GM12878 (cell line): ENCODE measurements at regions not wholly inside any gene's neighbourhood (a gene's known extent, or its start where the extent isn't known, plus 50 kb on each side); places are given as distances from the start of the nearest gene placed in this dataset.

Experiments used
- ATAC-seq: fragments of 200-7000 bp; cut with Tn5 transposase; 3 replicates; pipeline ENCODE4 v1.9.1; 2020; ENCODE audit warnings: mild to moderate bottlenecking, moderate library complexity
- BruUV-seq: library from RNA; stranded (reverse); fragments of 400-500 nt; replicated peaks from 2 replicates; lab custom pipeline; 2021; lab: Mats Ljungman, UMichigan
- CTCF ChIA-PET: fragments of 300-600 bp; sonication (Branson Sonifier 250); formaldehyde crosslinking; extraction: SDS; loops from one replicate; lab custom pipeline; 2021; ENCODE audit warnings: inconsistent platforms; lab: Yijun Ruan, JAX
- POLR2A ChIA-PET: fragments of 350-600 bp; formaldehyde crosslinking; extraction: SDS; loops from one replicate; lab custom pipeline; 2021; ENCODE audit warnings: inconsistent platforms; lab: Charles Lee
- RAD21 ChIA-PET: fragments of 300-600 bp; sonication (Branson Sonifier 250); formaldehyde crosslinking; loops from one replicate; lab custom pipeline; 2023; ENCODE audit warnings: antibody characterized with exemption; ENCODE audit not compliant: unreplicated experiment; lab: Charles Lee
- SMC1A ChIA-PET: fragments of 300-600 bp; sonication (Branson Sonifier 250); formaldehyde crosslinking; loops from one replicate; lab custom pipeline; 2023; ENCODE audit not compliant: unreplicated experiment, uncharacterized antibody; lab: Charles Lee
- DNase-seq: peaks from one replicate; pipeline ENCODE4 v3.0.0-alpha.2; 2011; ENCODE audit warnings: low read depth, low spot score
- FAIRE-seq: peaks from 3 replicates; lab custom pipeline; 2011; peaks lifted over from hg19 to GRCh38; lab: Jason Lieb, UNC
- H2AFZ ChIP-seq: 2 replicates; pipeline ENCODE4 v1.6.0; 2011; ENCODE audit warnings: low read depth, low read length, control low read depth; ENCODE audit not compliant: control insufficient read depth
- H3K27ac ChIP-seq: 2 replicates; pipeline ENCODE4 v1.5.1; 2011; ENCODE audit warnings: control low read depth; ENCODE audit not compliant: control insufficient read depth, insufficient read depth
- H3K27me3 ChIP-seq, 2 experiments: replicated peaks in 1 of 2; 2 replicates each; pipeline versions ENCODE4 v1.6.0 to v1.6.1; 2011; ENCODE audit warnings: low read length in 1 of 2; ENCODE audit not compliant: control insufficient read depth in 2 of 2, insufficient read depth in 2 of 2
- H3K36me3 ChIP-seq, 2 experiments: 2 replicates each; pipeline ENCODE4 v1.5.1; 2011; ENCODE audit warnings: low read length in 1 of 2; ENCODE audit not compliant: control insufficient read depth in 2 of 2, insufficient read depth in 2 of 2
- H3K4me1 ChIP-seq: 2 replicates; pipeline ENCODE4 v1.6.1; 2011; ENCODE audit warnings: mild to moderate bottlenecking, low read length, moderate library complexity, mixed read lengths; ENCODE audit not compliant: control insufficient read depth, insufficient read depth
- H3K4me2 ChIP-seq: 2 replicates; pipeline ENCODE4 v1.6.0; 2011; ENCODE audit warnings: control low read depth; ENCODE audit not compliant: control insufficient read depth, insufficient read depth
- H3K4me3 ChIP-seq: fragments of 200-600 bp; sonication (generic); 2 replicates; pipeline ENCODE4 v1.5.1; 2016
- H3K79me2 ChIP-seq: 2 replicates; pipeline ENCODE4 v1.6.0; 2011; ENCODE audit warnings: low read length; ENCODE audit not compliant: control insufficient read depth, insufficient read depth
- H3K9ac ChIP-seq: 2 replicates; pipeline ENCODE4 v1.8.0; 2011; ENCODE audit warnings: low read length, control low read depth, mixed read lengths; ENCODE audit not compliant: control insufficient read depth, insufficient read depth
- H3K9me3 ChIP-seq: replicated peaks from 3 replicates; pipeline ENCODE4 v1.5.1; 2011; ENCODE audit warnings: mild to moderate bottlenecking, low read length; ENCODE audit not compliant: control insufficient read depth, insufficient read depth
- H4K20me1 ChIP-seq: 2 replicates; pipeline ENCODE4 v1.6.0; 2011; ENCODE audit not compliant: control insufficient read depth, insufficient read depth
- ATF7 ChIP-seq: fragments of 450-650 bp; IDR thresholded peaks from 2 replicates; pipeline ENCODE4 v1.6.1; 2016; ENCODE audit warnings: low read depth, mild to moderate bottlenecking
- BCL11A ChIP-seq: IDR thresholded peaks from 2 replicates; pipeline ENCODE4 v1.6.1; 2011; ENCODE audit warnings: low read depth, low read length
- CHD4 ChIP-seq: fragments of 200-600 bp; sonication (generic); IDR thresholded peaks from 2 replicates; pipeline ENCODE4 v1.6.1; 2016; ENCODE audit warnings: mild to moderate bottlenecking
- EGR1 ChIP-seq, 2 experiments: IDR thresholded peaks; 1 replicate in 1 of 2; 2 replicates in 1 of 2; pipeline ENCODE4 v1.6.1; 2011 to 2012; ENCODE audit warnings: low read depth in 2 of 2, low read length in 2 of 2, borderline replicate concordance in 1 of 2, mild to moderate bottlenecking in 1 of 2, moderate library complexity in 1 of 2
- JUND ChIP-seq: IDR thresholded peaks from 2 replicates; pipeline ENCODE4 v1.6.1; 2012; ENCODE audit warnings: low read depth, mild to moderate bottlenecking, low read length, improper control_type of control experiment, moderate library complexity
- KDM1A ChIP-seq: fragments of 200-600 bp; sonication (generic); IDR thresholded peaks from 2 replicates; pipeline ENCODE4 v1.6.1; 2016; ENCODE audit warnings: borderline replicate concordance
- MXI1 ChIP-seq: fragments of 150-350 bp; IDR thresholded peaks from 2 replicates; pipeline ENCODE4 v1.6.1; 2011; ENCODE audit warnings: low read depth, mild to moderate bottlenecking, inconsistent platforms, low read length, improper control_type of control experiment
- NFYA ChIP-seq: IDR thresholded peaks from 2 replicates; pipeline ENCODE4 v1.6.1; 2011; ENCODE audit warnings: low read depth, mild to moderate bottlenecking, low read length, improper control_type of control experiment, borderline replicate concordance
- POLR2AphosphoS2 ChIP-seq: IDR thresholded peaks from 2 replicates; pipeline ENCODE4 v1.6.1; 2011; ENCODE audit warnings: low read depth, mild to moderate bottlenecking, low read length, improper control_type of control experiment, moderate library complexity
- POLR2AphosphoS5 ChIP-seq: IDR thresholded peaks from 2 replicates; pipeline ENCODE4 v1.6.1; 2011; ENCODE audit warnings: mild to moderate bottlenecking, low read length, inconsistent platforms
- SIX5 ChIP-seq: IDR thresholded peaks from 2 replicates; pipeline ENCODE4 v1.6.1; 2011; ENCODE audit warnings: mild to moderate bottlenecking, low read depth, low read length, moderate library complexity; ENCODE audit not compliant: severe bottlenecking
- TBL1XR1 ChIP-seq: IDR thresholded peaks from 2 replicates; pipeline ENCODE4 v1.6.1; 2012; ENCODE audit warnings: low read depth, low read length, improper control_type of control experiment
- YY1 ChIP-seq: IDR thresholded peaks from 2 replicates; pipeline ENCODE4 v1.6.1; 2011; ENCODE audit warnings: low read depth, mild to moderate bottlenecking, low read length
- ZNF207 ChIP-seq: fragments of 450-650 bp; IDR thresholded peaks from 2 replicates; pipeline ENCODE4 v1.6.1; 2014; ENCODE audit warnings: antibody characterized with exemption, mild to moderate bottlenecking, borderline replicate concordance
- ZNF384 ChIP-seq: IDR thresholded peaks from 2 replicates; pipeline ENCODE4 v1.6.1; 2012; ENCODE audit warnings: low read depth, mild to moderate bottlenecking, low read length, improper control_type of control experiment, borderline replicate concordance
- WGBS: methylation state at CpG from one replicate; pipeline ENCODE4 v1.1.6; 2016; ENCODE audit warnings: low lambda C conversion rate; ENCODE audit not compliant: insufficient replicate concordance, insufficient coverage; ENCODE audit errors: missing lambda C conversion rate; 5-methylcytosine and 5-hydroxymethylcytosine counted together
- in situ Hi-C: fragments of 300-500 bp; cut with MboI; formaldehyde crosslinking; loops from 9 replicates; pipeline ENCODE4 v1.14.3; 2018; ENCODE audit warnings: mixed read lengths
- intact Hi-C: fragments of 100-400 bp; cut with micrococcal nuclease; formaldehyde crosslinking; loops from one replicate; pipeline ENCODE4 v1.14.2; 2022; ENCODE audit not compliant: unreplicated experiment
- TF ChIP-seq, protein P1 (sequence below): fragments of 450-650 bp; IDR thresholded peaks from 2 replicates; pipeline ENCODE4 v1.6.1; 2017; ENCODE audit warnings: borderline replicate concordance
- TF ChIP-seq, protein P2 (sequence below): fragments of 450-650 bp; IDR thresholded peaks from 2 replicates; pipeline ENCODE4 v1.6.1; 2014; ENCODE audit warnings: mild to moderate bottlenecking

DNA sequence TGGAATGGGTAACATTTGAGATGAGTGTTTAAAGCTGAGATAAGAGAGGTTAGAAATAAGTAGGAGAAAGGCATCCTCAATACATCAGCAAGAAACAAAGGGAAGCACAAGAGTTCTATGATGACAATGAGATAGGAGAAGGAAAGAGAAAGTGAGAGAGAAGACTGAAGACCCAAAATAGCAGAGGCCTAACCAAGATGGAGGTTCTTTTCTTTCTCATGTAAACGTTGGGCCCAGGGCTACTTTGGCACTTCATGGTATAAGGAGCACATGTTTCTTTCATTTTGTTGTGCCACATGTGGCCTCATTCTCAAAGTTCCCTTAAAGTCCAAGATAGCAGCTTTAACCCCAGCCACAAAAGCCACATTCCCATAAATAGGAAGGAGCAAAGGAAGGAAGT lies 120.5 kb upstream of the RMST start:
- CTCF ChIA-PET, result no interaction called here
- Histone ChIP-seq H3K4me2 (no peak overlapping the region), H3K36me3 (no peaks in the 10 kb centered on the region), H3K4me1 (no peaks in the 10 kb centered on the region; the same call in 1 of the 2 replicates), H3K27ac (no peak overlapping the region), H3K27me3 (no peaks in the 10 kb centered on the region), H4K20me1 (no peaks in the 10 kb centered on the region), H3K9ac (no peak overlapping the region), H3K9me3 (no peaks in the 10 kb centered on the region), H2AFZ (peak overlapping the region; percentile 74), H3K4me3 (no peak overlapping the region), H3K79me2 (no peaks in the 10 kb centered on the region)
- POLR2A ChIA-PET, result no interaction called here
- RAD21 ChIA-PET, result no interaction called here
- ATAC-seq, result no peak
- DNase-seq, result no peak
- SMC1A ChIA-PET, result no interaction called here
- FAIRE-seq, result no peak
- WGBS, result 7% methylated on average over 1 of the region's 1 CpG
- BruUV-seq, result no TSS peak
- TF ChIP-seq, protein P1, sequence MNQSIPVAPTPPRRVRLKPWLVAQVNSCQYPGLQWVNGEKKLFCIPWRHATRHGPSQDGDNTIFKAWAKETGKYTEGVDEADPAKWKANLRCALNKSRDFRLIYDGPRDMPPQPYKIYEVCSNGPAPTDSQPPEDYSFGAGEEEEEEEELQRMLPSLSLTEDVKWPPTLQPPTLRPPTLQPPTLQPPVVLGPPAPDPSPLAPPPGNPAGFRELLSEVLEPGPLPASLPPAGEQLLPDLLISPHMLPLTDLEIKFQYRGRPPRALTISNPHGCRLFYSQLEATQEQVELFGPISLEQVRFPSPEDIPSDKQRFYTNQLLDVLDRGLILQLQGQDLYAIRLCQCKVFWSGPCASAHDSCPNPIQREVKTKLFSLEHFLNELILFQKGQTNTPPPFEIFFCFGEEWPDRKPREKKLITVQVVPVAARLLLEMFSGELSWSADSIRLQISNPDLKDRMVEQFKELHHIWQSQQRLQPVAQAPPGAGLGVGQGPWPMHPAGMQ, result no peak
- TF ChIP-seq ATF7 (no peak), YY1 (0 out of 2 replicates have a peak, but pooled peaks have one; percentile 53)
- intact Hi-C loops, result no loop called here
- in situ Hi-C loops, result no loop called here

DNA sequence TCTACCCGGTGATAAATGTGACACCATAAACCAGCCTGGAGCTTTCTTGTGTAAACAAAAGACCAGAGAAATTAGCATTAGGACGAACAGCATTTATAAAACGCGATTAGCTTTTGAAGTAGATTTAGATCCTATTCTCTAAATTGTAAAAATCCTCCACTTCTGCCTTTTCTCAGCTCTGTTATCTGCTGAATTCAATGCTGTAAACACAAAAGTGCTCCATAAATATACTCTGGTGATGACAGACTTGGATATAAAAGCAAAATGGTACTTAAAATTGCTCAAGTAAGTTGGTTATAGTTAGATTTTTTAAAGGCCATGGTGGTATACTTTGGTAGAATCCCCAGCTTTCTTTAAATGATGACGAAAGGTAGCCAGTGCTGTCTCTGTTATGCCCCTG lies 114.6 kb upstream of the RMST start:
- RAD21 ChIA-PET, result no interaction called here
- Histone ChIP-seq H3K4me2 (no peak overlapping the region), H2AFZ (no peak overlapping the region), H3K4me1 (no peaks in the 10 kb centered on the region), H3K4me3 (no peak overlapping the region), H3K9ac (no peak overlapping the region), H4K20me1 (no peaks in the 10 kb centered on the region), H3K79me2 (no peaks in the 10 kb centered on the region), H3K27ac (no peak overlapping the region), H3K9me3 (no peaks in the 10 kb centered on the region), H3K36me3 (no peaks in the 10 kb centered on the region), H3K27me3 (no peaks in the 10 kb centered on the region)
- no peak for DNase-seq
- SMC1A ChIA-PET, result no interaction called here
- no peak for ATAC-seq
- TF ChIP-seq SIX5 (no peak), TBL1XR1 (no peak), CHD4 (no peak), ZNF207 (no peak), BCL11A (no peak), NFYA (no peak), ZNF384 (no peak), KDM1A (no peak), MXI1 (no peak), EGR1 (IDR thresholded peaks at IDR 0.05; ENCODE audit: borderline replicate concordance in 1 of 2, low read depth in 2 of 2, low read length in 2 of 2) (no peak), POLR2AphosphoS2 (no peak), POLR2AphosphoS5 (no peak), JUND (no peak)
- TF ChIP-seq, protein P2, sequence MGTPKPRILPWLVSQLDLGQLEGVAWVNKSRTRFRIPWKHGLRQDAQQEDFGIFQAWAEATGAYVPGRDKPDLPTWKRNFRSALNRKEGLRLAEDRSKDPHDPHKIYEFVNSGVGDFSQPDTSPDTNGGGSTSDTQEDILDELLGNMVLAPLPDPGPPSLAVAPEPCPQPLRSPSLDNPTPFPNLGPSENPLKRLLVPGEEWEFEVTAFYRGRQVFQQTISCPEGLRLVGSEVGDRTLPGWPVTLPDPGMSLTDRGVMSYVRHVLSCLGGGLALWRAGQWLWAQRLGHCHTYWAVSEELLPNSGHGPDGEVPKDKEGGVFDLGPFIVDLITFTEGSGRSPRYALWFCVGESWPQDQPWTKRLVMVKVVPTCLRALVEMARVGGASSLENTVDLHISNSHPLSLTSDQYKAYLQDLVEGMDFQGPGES, result no peak
- in situ Hi-C loops (no loop called here), intact Hi-C loops (no loop called here)
- no TSS peak for BruUV-seq
- CTCF ChIA-PET, result interaction anchor here (1.5 kb wide), 1 partner anchor 56 kb away, joined by 5 read pairs; no protein-coding TSS in a partner anchor
- no peak for FAIRE-seq
- POLR2A ChIA-PET, result no interaction called here
- WGBS, result 79% methylated on average over 5 of the region's 5 CpGs
